BJ (cell line): ENCODE measurements at regions not wholly inside any gene's neighbourhood (a gene's known extent, or its start where the extent isn't known, plus 50 kb on each side); places are given as distances from the start of the nearest gene placed in this dataset.

Source experiments
- CTCF ChIA-PET: fragments of 350-600 bp; formaldehyde crosslinking; extraction: SDS; loops from one replicate; lab custom pipeline; 2021; ENCODE audit warnings: antibody characterized with exemption, inconsistent platforms; lab: Yijun Ruan, JAX
- POLR2A ChIA-PET: fragments of 300-600 bp; sonication (Branson Sonifier 250); formaldehyde crosslinking; extraction: SDS; loops from one replicate; lab custom pipeline; 2021; ENCODE audit warnings: antibody characterized with exemption; lab: Charles Lee
- DNase-seq: peaks from one replicate; pipeline ENCODE4 v3.0.0-alpha.2; 2011; ENCODE audit warnings: low read depth
- H3K27me3 ChIP-seq: 2 replicates; pipeline ENCODE4 v1.6.0; 2011; ENCODE audit warnings: low read length; ENCODE audit not compliant: control insufficient read depth, insufficient read depth
- H3K36me3 ChIP-seq: 2 replicates; pipeline ENCODE4 v1.5.1; 2011; ENCODE audit warnings: low read length; ENCODE audit not compliant: control insufficient read depth, insufficient read depth
- H3K4me3 ChIP-seq: 2 replicates; pipeline ENCODE4 v1.5.1; 2011; ENCODE audit warnings: low read depth, mild to moderate bottlenecking, control low read depth, low read length
- TF ChIP-seq, protein P1 (sequence below): IDR thresholded peaks from 2 replicates; pipeline ENCODE4 v1.5.1; 2011; ENCODE audit warnings: low read depth, mild to moderate bottlenecking, control low read depth, inconsistent platforms, low read length, moderate library complexity; ENCODE audit not compliant: insufficient read depth

DNA sequence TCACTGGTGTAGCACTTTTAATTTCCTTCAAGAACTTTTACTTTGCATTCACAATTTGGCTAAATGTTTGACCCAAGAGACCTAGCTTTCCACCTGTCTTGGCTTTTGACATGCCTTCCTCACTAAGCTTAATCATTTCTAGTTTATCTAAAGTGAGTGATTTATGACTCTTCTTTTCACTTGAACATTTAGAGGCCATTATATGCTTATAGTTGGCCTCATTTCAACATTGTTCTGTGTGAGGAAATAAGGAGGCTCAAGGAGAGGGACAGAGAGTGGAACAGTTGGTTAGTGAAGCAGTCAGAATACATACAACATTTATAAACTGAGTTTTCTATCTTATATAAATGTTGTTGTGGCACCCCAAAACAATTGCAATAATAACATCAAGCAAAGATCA is 489.3 kb upstream of the CDH2 start:
- ChIA-PET CTCF (no interaction called here), POLR2A (no interaction called here)
- Histone ChIP-seq H3K36me3 (no peaks in the 10 kb centered on the region), H3K27me3 (no peaks in the 10 kb centered on the region), H3K4me3 (no peak overlapping the region)
- no peak for DNase-seq
- TF ChIP-seq, protein P1, sequence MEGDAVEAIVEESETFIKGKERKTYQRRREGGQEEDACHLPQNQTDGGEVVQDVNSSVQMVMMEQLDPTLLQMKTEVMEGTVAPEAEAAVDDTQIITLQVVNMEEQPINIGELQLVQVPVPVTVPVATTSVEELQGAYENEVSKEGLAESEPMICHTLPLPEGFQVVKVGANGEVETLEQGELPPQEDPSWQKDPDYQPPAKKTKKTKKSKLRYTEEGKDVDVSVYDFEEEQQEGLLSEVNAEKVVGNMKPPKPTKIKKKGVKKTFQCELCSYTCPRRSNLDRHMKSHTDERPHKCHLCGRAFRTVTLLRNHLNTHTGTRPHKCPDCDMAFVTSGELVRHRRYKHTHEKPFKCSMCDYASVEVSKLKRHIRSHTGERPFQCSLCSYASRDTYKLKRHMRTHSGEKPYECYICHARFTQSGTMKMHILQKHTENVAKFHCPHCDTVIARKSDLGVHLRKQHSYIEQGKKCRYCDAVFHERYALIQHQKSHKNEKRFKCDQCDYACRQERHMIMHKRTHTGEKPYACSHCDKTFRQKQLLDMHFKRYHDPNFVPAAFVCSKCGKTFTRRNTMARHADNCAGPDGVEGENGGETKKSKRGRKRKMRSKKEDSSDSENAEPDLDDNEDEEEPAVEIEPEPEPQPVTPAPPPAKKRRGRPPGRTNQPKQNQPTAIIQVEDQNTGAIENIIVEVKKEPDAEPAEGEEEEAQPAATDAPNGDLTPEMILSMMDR: no peak

- TF ChIP-seq, protein P1: no peak
- ChIA-PET POLR2A (no interaction called here), CTCF (no interaction called here)
- Histone ChIP-seq H3K27me3 (no peaks in the 10 kb centered on the region), H3K4me3 (no peak overlapping the region), H3K36me3 (no peaks in the 10 kb centered on the region)
- DNase-seq: no peak
Measured at GRCh38 chr18:28657961-28658360, 481.0 kb upstream of the CDH2 start.

- no peaks in the 10 kb centered on the region for H3K27me3 ChIP-seq
- CTCF ChIA-PET: no interaction called here
- DNase-seq: no peak
Measured at GRCh38 chr18:28652654-28653053, 475.7 kb upstream of the CDH2 start.

GRCh38 chr18:28651298-28651697 is 474.4 kb upstream of the CDH2 start:
- TF ChIP-seq, protein P1: no peak
- CTCF ChIA-PET: no interaction called here
- no peak for DNase-seq
- Histone ChIP-seq H3K4me3 (no peak overlapping the region), H3K36me3 (no peaks in the 10 kb centered on the region), H3K27me3 (no peaks in the 10 kb centered on the region)
- POLR2A ChIA-PET: no interaction called here

More at GRCh38 chr18:28652654-28653053, 475.7 kb upstream of the CDH2 start:
- POLR2A ChIA-PET: no interaction called here
- TF ChIP-seq, protein P1: no peak
- Histone ChIP-seq H3K36me3 (no peaks in the 10 kb centered on the region), H3K4me3 (no peak overlapping the region)

DNA sequence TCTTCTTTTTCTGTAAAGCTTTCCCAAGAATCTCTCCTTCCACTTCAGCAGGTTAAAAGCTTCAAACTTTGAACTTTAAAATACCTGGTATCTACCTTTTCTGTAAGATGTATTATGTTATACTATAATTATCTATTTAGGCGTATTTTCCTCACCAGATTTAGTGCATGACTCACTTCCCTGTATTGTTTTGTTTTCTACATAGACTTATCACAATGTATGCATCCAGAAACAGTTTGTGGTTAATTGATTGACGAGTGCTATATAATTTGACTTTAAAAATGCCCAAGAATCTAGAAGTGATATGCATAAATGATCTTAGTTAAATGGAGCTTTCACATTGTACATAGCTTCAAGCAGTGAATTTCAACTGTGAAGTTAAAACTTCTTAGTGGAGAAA is 473.9 kb upstream of the CDH2 start:
- TF ChIP-seq, protein P1: no peak
- no peak overlapping the region for H3K4me3 ChIP-seq
- H3K36me3 ChIP-seq: no peaks in the 10 kb centered on the region
- POLR2A ChIA-PET: no interaction called here
- CTCF ChIA-PET: no interaction called here
- no peaks in the 10 kb centered on the region for H3K27me3 ChIP-seq
- no peak for DNase-seq
